ENCODE measurements at regions not wholly inside any gene's neighbourhood (a gene's known extent, or its start where the extent isn't known, plus 50 kb on each side); places are given as distances from the start of the nearest gene placed in this dataset.

DNA sequence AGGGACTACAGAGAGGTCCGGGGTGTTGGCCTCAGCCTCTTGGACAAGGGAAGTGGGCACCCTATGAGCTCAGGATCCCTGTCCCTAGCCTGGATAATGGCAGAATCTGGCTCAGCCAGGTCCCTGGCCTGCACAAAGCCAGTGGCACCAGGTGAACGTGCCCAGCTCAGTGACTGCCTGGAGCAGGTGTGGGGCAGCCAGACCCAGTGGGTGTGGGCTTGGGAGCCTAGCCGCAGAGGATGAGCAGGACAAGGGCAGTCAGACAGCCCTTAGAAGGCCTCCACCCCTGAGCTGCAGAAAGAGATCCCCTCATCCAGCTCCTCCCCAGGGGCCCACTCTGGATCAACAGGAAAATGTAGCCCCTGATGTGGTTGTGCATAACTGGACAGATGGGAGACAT is 585.3 kb downstream of the KCNJ18 start (continued):
- TF ChIP-seq, protein P1, sequence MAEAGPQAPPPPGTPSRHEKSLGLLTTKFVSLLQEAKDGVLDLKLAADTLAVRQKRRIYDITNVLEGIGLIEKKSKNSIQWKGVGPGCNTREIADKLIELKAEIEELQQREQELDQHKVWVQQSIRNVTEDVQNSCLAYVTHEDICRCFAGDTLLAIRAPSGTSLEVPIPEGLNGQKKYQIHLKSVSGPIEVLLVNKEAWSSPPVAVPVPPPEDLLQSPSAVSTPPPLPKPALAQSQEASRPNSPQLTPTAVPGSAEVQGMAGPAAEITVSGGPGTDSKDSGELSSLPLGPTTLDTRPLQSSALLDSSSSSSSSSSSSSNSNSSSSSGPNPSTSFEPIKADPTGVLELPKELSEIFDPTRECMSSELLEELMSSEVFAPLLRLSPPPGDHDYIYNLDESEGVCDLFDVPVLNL (CRISPR knock-in tag; IDR thresholded peaks at IDR 0.05; ENCODE audit: borderline replicate concordance, low read depth): no peak
- TF ChIP-seq AR (CRISPR knock-in tag; IDR thresholded peaks at IDR 0.05) (no peak), GTF2I (CRISPR knock-in tag; conservative IDR thresholded peaks at IDR 0.05) (no peak), IRF1 (CRISPR knock-in tag; IDR thresholded peaks at IDR 0.05) (no peak), MXD4 (CRISPR knock-in tag; IDR thresholded peaks at IDR 0.05; ENCODE audit: borderline replicate concordance) (no peak)

DNA sequence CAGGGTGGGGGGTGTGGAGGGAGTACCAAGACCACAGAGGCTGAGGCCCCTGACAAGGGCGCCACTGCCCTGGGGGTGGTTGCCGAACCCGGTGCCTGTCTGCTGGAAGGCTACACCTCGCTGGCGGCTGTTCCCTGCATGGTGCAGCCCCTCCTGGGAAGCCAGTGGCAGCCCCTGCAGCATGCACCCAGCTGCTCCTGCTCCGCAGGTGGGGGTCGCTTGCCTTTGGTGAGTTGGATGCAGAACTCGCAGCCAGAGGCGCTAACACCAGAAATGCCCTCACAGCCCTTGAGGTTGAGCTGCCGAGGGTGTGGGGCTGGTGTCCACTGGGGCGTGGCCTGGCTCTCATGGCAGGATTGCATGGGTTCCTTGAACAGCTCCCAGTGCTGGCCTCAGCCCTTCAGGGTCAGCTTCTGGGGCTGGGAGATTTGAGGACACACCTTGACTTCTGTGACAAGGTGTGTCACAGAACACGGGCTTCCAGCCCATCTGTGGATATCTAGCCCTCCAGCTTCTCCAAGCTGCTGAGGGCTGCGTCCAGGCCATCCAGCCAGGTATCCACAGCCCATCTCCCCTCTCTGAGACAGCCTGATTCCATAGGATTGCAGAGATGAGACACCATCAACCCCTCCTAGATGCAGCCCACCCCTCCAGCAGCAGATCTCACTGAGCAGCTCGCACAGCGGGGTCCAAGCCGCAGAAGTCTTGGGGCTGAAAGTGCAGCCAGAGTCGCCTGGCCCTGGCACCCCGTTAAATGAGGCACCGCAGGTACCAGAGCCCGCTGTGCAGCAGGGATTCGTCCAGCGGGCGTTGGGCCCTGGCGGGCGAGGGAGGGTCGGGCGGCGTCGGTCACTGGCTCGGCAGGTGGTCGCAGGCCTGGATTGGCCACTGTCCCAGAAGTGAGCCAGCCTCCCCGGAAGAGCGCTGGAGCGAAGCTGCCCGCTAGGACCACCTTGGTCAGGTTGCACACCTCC is 586.3 kb downstream of the KCNJ18 start:
- Mint-ChIP-seq H3K36me3 (peaks cover 50% of the 10 kb centered on the region), H3K27me3 (ENCODE audit: low read depth) (peaks cover 7% of the 10 kb centered on the region), H3K27ac (no peak overlapping the region), H3K9me3 (peaks cover 63% of the 10 kb centered on the region), H3K4me3 (no peak overlapping the region), H3K4me1 (no peaks in the 10 kb centered on the region)
- ChIA-PET CTCF (no interaction called here), POLR2A (no interaction called here)
- ATAC-seq (no peak), DNase-seq (ENCODE audit: low spot score) (no peak)
- TF ChIP-seq RELA (CRISPR knock-in tag; IDR thresholded peaks at IDR 0.05; ENCODE audit: borderline replicate concordance): no peak
- no peak for TF ChIP-seq FOXK1 (CRISPR knock-in tag; IDR thresholded peaks at IDR 0.05)
- no peak for TF ChIP-seq ZNF425 (CRISPR knock-in tag; conservative IDR thresholded peaks at IDR 0.05)

- POLR2A ChIA-PET: no interaction called here
- H3K27me3 Mint-ChIP-seq (ENCODE audit: low read depth): no peaks in the 10 kb centered on the region; the same call in 1 of the 2 replicates
- H3K4me1 Mint-ChIP-seq: no peaks in the 10 kb centered on the region
- H3K4me3 Mint-ChIP-seq: no peak overlapping the region
- H3K27ac Mint-ChIP-seq: no peak overlapping the region
- DNase-seq (ENCODE audit: low spot score): no peak
- CTCF ChIA-PET: no interaction called here
- peaks cover 22% of the 10 kb centered on the region for H3K36me3 Mint-ChIP-seq
- H3K9me3 Mint-ChIP-seq: peaks cover 36% of the 10 kb centered on the region
- ATAC-seq: no peak
- TF ChIP-seq TCF7 (CRISPR knock-in tag; IDR thresholded peaks at IDR 0.05; ENCODE audit: low read depth) (no peak), CREM (CRISPR knock-in tag; IDR thresholded peaks at IDR 0.05) (no peak), ZNF423 (CRISPR knock-in tag; IDR thresholded peaks at IDR 0.05) (no peak), ZNF219 (CRISPR knock-in tag; IDR thresholded peaks at IDR 0.05; ENCODE audit: borderline replicate concordance) (no peak), ATF6 (CRISPR knock-in tag; IDR thresholded peaks at IDR 0.05) (no peak), HMGA2 (CRISPR knock-in tag; IDR thresholded peaks at IDR 0.05) (no peak), MXD4 (CRISPR knock-in tag; IDR thresholded peaks at IDR 0.05; ENCODE audit: borderline replicate concordance) (no peak)
- TF ChIP-seq, protein P2, sequence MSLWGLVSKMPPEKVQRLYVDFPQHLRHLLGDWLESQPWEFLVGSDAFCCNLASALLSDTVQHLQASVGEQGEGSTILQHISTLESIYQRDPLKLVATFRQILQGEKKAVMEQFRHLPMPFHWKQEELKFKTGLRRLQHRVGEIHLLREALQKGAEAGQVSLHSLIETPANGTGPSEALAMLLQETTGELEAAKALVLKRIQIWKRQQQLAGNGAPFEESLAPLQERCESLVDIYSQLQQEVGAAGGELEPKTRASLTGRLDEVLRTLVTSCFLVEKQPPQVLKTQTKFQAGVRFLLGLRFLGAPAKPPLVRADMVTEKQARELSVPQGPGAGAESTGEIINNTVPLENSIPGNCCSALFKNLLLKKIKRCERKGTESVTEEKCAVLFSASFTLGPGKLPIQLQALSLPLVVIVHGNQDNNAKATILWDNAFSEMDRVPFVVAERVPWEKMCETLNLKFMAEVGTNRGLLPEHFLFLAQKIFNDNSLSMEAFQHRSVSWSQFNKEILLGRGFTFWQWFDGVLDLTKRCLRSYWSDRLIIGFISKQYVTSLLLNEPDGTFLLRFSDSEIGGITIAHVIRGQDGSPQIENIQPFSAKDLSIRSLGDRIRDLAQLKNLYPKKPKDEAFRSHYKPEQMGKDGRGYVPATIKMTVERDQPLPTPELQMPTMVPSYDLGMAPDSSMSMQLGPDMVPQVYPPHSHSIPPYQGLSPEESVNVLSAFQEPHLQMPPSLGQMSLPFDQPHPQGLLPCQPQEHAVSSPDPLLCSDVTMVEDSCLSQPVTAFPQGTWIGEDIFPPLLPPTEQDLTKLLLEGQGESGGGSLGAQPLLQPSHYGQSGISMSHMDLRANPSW (CRISPR knock-in tag; conservative IDR thresholded peaks at IDR 0.05; ENCODE audit: low read depth): no peak
- TF ChIP-seq, protein P3, sequence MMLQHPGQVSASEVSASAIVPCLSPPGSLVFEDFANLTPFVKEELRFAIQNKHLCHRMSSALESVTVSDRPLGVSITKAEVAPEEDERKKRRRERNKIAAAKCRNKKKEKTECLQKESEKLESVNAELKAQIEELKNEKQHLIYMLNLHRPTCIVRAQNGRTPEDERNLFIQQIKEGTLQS (CRISPR knock-in tag; conservative IDR thresholded peaks at IDR 0.05): no peak
These were observed 594.2 kb downstream of the KCNJ18 start for GRCh38 chr17:22286337-22287041.

Measured in WTC11 (cell line).